Stimulated activated CD8-positive, alpha-beta memory T cell treated with anti-CD3 and anti-CD28 coated beads, Interleukin-7, amount 100 ng/mL, for 24 hours (primary cell): ENCODE measurements at regions not wholly inside any gene's neighbourhood (a gene's known extent, or its start where the extent isn't known, plus 50 kb on each side); places are given as distances from the start of the nearest gene placed in this dataset.

ENCODE experiments used
- DNase-seq: peaks from one replicate; pipeline ENCODE4 v3.0.0-alpha.2; 2020; ENCODE audit warnings: low read depth

DNA sequence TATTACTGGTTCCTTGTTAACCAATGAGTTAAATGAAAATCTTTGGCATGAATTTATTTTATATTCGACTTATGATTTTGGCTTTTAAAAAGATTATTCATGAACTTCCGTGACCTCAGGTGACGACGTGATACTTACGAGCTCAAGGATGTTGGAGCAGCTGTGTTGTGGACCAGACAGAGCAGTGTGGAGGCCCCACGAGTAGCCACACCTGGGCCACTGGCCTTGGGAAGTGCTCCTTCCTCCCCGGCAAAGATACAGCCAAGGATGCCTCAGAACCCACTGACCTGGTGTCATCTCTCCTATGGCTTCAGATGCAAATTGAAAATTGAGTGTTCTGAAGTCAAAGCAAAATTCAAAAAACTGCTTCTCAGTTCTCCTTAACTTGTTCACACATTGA is 147.5 kb upstream of the PPP2R2D start:
- DNase-seq = no peak

DNA sequence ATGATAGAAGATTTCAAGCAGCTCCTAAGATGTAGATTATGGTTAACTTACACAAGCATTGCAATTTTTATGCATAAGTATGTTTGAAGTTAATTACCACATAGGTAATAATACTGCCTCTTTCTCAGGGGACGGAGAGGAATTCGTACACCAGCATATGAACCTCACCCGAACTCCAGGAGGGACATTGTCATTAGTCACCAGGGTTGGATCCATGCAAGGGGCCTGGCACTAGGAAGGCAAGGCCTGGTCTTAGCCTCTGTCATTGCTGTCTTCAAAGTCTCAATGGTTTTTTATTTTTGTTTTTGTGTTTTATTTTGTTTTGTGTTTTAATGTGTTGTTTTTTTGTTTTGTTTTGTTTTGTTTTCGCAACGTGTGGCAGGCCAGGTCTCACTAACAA is 145.6 kb upstream of the PPP2R2D start:
- DNase-seq = no peak

DNA sequence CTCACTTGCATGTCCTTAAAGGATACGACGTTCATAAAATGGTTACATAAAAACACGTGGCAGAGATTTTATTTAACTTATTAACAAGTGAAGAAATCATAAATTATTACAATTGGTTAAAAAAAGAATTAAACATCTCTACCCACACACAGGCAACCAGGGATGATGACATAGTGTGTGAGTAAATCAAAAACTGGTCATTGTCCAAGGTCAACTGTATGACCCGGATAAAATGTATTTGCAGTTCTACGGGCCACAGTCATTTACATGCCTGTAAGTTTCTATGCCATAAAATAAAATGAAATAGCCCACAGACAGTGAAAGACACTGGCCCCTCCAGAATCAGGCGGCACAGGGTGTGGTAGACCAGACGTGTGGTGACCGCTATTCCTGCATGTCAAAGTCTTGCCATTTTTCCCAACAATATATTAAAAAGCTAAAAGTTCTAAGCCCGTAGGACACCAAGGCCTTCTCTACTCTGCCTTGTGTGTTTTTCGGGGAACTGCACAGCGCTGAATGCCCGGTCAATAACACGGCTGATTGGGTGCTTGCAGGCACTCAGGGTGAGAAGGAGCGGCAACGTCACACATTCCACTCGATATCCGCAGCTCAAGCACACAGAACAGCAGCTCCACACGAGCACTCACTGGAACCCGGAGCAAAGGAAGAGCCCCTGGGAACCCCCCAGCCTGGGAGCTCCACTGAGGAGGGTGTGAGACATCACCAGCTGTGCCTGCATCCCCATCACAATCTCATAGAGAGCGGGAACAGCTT is 143.3 kb upstream of the PPP2R2D start:
- no peak for DNase-seq

DNA sequence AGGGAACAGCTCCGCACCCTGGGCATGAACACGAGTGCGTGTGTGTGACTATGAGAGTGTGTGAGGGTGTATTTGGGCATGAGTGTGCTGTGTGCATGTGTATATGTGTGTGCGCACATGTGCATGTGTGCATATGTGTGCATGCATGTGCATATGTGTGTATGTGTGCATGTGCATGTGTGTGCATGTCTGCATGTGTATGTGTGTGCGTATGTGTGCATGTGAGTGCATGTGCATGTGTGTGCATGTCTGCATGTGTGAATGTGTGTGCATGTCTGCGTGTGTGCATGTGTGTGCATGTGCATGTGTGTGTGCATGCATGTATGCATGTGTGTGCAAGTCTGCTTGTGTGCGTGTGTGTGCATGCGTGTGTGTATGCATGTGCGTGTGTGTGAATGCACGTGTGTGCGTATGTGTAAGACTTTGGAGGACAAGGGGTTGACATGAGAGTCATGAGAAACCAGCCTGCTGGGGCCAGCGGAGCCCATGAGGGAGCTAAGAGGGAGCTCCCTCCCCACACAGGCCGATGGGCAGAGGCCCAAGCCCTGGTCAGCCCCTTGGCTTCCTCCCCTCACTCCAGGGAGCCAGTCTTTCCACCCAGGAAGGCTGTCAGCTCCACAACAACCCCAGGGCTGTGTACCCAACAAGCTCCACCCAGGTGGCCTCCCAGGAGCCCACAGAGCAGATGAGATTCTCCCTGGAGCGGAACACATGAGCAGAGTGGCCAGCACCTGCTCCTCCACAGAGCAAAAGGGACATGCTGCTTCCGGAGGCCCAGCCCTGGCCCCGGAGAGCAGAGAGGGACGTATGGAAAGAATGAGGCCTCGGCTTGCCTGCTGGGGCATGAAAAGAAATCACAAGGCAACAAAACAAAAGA is 142.5 kb upstream of the PPP2R2D start:
- DNase-seq = no peak

DNA sequence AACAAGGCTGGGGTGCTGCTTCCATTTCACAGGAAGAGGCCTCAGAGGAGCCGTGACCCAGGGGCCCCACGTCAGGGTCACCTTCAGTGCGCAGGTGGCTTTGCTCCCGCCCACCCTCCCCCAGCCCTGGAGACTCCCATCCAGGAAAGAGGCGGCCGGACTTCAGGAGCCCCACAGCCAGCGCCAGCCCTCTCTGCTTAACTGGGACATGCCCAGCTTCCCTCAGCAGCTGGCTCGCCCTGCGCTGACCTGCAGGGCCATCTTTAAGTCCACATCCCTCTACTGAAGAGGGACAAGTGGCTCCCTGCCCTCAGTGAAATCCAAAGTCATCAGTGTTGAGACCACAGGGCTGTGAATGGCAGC is 141.9 kb upstream of the PPP2R2D start:
- no peak for DNase-seq

DNA sequence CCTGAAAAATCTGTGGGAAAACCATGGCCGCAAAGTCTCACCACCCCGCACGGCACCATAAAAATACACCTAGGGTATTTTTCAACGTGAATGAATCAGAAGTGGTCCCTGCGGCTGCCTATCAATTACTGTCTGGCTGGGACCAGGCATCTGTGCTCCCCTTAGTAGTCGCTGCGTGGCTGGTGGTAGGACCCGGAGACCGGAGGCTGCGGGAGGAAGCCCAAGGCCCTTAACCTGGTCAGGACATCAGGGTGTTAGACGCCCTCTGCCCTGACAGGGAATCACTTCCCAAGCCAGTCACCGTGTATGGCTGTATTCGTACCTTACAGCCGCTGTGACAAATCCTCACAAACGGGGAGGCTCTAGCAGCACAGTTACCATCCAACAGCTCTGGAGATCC is 141.5 kb upstream of the PPP2R2D start:
- DNase-seq = no peak

DNA sequence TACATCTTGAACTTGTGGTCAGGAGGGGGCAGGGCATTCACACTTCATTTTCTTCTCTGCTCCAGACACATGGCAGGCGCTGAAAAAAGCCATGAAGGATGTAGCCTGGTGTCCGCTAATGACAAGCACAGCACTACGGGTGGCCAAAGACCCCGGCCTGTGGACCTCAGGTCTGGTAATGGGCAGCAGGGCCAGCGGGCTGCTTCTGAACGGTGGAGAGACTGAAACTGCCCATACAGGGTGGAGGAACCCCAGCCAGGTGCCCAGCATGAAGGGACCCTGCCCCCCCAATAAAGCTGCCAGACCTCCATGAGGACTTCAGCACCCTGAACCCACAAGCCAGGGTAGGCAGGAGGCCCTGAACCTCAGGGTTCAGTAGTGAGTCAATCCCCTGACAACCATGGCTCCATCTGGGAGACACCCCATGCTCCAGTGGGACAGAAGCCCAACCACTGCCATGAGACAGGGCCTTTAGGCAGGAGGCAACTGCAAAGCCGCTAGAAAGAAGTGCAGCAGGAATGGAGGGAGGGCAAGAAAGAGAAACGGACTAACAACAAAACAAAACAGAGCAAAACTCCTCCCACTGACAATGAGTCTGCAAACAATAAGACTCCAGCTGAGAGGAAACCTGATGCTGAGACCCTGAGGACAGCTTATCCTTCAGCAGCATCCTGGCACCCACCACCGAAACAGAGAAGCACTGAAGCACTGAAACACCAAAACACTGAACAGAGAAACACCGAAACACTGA is 140.2 kb upstream of the PPP2R2D start:
- no peak for DNase-seq

DNA sequence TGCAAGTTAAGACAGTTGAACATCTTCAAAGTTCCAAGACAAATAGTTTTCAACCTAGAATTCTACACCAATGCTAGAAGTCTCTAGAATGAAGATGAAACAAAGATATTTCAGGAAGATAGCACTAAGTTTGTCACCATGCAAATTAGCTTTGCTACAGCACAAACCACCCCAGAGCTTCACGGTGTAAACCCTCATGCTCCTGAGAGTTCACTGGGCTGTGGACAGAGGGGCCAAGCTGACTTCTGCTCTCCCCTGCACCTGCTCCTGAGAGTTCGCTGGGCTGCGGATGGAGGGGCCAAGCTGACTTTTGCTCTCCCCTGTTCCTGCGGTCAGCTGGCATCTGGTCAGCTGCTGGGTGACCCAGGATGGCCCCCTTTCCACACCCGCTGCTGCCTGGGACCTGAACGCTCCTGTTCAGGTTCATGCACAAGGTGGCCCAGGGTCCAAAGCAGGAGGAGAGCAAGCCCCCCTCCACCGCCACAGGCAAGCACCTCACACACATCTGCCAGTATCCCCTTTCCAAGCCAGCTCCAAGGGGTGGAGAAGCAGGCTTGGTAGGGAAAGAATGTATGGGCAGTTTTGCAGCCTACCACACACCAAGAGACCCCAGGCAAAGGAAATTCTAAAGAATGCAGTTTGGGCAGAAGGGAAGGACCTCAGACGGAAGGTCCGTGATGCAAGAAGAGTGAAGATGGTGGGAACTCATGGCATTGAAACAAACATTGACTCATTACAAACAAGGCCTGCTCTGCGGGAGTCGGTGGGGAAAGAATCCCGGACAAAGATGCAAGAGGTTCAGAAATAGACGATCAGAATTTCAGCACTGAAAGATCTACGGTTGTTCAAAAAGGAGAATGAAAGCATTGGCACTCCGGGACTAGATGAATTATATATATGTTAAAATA is 137.8 kb upstream of the PPP2R2D start:
- no peak for DNase-seq

DNA sequence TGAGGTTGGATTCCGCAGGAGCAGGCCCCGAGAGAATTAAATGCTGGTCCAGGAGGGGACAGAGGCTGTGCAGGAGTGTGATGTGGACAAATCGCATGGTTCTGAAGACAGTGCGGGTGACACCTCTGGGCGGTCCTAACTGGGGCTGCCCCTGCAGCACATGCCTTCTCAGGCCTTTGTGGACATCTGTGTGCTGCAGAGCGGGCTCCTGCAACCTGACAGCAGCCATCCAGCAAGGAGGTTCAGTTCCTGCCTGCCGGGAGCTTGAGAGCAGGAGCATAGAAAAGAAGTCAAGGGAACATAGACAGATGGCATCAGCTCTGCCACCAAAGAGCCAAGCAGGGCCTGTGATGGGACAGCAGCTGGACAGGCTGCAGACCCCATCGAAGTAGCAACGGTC is 135.9 kb upstream of the PPP2R2D start:
- DNase-seq = no peak

DNA sequence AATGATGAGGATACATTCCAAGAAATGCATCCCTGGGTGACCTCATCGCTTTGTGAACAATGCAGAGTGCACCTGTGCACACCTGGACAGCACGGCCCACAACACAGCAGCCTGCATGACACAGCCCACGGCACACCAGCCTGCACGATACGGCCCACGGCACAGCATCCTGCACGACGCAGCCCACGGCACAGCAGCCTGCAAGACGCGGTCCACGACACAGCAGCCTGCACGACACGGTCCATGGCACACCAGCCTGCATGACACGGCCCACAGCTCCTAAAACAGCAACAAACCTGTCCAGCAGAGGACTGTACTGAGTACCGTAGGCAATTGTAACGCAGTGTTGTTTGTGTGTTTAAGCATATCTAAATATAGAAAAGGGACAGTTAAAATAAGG is 134.7 kb upstream of the PPP2R2D start:
- DNase-seq = no peak

DNA sequence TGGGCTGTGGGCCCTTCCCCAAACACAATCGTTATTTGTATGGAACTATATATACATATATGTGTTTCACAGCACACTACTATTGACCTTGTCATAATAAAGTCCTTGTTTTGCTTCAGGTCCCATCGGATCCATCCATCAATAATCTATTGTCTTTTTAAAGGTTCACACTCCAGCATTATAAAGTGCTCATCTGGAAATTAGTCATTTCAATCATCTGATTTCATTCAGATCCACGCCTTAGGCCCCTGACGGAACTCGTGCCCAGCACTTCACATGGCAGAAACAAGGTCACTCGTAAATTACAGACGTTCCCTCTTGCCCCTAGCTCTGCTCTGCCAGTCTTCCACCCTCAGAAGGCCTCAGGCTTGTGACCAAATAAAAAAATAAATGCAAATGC is 133.1 kb upstream of the PPP2R2D start:
- no peak for DNase-seq

DNA sequence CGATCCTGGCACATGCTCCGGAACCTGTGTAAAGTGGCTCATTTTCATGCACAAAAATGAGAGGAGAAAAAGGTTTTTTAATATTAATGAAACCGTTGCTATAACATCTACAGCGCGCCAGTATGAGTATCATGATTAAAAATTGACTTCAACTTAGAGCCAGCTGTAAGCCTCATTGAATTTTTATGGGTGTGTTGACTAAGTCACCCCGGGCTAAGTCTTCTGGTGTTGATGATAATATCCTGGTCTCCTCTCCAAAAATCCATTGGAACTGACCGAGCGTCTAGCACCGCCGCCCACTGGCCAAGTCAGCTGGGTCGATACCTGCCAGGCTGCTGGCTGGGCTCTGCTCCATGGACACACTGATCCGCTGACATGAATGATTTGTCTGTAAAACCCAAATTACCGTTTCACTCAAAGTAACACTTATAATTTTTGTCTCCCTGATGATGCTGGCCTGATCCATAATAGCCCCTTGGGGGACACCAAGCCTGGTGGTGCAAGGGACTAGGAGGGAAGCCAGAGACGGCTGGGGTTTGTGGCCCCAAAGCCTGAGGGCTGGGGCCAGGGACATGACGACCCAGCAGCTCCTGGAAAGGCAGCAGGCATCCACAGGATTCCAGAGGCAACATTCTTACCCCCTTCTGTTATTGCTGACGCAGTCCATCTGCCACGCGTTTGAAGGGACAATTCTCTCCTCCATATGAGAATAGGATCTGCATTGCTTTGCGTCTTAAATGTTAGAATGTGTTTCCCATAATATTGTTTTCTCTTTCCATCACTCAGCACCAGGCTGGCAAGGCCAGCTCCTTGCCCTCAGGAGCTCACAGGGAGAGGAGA is 131.0 kb upstream of the PPP2R2D start:
- DNase-seq = no peak

DNA sequence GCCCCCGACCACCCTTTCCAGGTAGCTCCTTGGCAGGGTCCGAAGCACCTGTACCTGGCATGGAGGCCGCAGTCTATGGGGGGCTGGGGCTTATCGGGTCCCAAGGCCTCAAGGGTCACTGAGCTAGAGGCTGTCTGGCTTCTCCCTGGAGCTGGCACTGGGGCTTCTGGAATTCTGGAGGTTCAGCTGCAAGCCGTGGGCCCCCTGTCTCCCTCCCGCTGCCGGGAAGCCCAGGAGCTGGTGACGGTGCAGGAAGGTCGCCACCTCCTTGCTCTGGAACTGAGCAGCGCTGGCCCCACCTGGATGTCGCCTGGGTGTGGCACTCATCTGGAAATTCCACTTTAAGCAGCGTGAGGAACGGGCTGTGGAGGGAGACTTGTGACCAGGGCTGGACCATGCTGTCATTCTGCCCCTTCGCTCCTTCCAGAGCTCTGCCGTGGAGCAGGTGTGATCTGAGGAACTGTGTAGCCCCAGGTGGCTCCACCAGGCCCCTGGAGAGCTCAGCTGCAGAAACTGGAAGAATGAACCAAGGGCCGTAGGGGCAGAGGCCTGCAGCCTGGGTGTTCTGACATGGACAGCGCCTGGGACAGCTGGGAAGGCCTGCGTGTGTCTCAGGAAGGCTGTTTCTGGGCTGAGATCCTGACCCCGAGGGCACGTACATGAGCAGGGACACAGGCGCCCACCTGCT is 129.7 kb upstream of the PPP2R2D start:
- no peak for DNase-seq

DNA sequence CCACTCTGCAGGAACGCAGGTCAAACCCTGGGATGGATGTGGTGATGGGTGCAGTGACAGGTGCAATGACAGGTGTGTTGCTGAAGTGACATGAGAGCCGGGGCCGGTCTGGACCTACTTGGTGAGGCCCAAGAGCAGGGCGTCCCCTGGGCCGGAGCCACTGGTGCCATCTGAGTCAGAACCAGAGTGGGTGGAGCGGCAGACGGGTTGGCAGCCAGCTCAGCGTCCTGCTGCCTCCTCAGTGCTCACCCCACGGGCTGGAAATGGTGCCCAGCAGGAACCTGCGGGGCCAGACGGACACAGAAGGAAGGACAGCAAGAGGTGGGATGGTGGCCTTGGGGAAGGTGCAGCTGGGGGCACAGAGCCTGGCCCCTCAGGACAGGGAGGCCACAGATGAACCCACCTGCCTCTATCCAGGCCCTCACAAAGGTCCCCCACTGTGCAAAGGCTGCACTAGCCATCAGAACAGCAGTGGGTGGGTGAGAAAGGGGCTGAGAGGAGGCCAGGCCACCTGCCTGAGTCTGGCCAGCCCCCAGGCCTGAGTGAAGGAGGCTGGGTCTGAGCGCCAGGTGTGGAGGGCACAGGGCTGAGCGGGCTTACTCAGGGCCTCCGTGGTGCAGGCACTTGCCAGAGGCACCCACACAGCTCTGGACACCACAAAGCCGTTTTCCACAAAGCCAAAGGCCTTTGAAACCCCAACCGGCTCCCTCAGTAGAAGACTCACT is 129.0 kb upstream of the PPP2R2D start:
- no peak for DNase-seq

DNA sequence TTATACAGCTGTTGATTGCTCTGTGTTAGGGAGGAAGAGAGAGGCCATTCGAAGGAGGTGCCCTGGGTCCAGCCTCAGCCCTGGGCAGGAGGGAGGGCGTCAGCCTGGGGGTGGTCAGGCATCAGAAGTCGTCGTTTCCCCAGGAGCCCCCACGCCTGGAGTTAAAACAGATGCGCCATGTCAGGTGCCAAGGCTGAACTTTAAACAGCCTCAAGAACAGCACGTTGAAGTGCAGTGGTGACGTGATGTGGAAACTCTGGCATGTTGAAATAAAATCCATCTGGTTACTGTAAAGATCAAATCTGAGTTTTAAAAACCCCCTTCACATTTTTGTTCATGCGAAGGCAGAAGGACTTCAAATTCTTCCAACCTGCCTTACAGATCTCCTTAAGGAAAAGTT is 128.4 kb upstream of the PPP2R2D start:
- DNase-seq = no peak

DNA sequence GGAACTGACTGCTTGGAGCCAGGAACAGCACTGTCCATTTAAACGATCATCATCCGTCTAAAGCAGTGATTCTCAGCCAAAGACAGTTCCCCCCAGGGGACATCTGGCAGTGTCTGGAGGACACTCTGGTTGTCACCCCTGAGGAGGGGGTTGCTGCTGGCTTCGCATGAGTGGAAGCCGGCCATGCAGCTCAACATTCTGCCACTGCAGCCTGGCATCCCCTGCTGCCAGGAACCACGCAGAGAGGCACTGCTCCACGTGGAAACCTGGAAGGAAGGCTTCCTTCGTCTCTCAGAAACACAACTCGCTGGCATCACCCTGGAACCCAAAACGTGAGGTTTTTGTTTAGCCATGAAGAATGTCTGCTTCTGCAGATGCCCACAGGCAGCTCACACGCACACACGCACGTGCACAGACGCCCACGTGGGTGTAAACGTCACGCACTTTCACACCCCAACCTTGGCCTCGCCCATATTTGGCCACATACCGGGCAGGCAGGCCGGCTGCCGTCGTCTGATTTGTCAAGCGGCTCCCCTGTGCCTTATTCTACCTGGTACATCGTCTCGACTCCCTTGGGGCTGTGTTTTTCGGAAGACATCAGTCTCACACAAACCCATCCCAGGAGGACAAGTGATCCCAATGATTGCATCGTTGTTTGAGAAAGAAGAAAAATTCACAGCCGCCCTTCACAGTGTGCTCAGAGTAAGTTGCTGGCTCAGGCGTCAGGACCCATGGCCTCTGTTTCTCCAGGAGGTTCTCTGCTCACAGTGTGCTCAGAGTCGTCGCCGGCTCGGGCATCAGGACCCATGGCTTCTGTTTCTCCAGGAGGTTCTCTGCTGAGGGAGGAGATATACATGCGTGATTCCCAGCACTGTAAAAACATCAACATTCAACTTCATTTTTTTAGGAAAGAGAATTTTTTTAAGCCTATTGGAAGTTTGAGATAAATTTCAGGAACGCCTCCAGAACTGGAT is 127.2 kb upstream of the PPP2R2D start:
- no peak for DNase-seq

DNA sequence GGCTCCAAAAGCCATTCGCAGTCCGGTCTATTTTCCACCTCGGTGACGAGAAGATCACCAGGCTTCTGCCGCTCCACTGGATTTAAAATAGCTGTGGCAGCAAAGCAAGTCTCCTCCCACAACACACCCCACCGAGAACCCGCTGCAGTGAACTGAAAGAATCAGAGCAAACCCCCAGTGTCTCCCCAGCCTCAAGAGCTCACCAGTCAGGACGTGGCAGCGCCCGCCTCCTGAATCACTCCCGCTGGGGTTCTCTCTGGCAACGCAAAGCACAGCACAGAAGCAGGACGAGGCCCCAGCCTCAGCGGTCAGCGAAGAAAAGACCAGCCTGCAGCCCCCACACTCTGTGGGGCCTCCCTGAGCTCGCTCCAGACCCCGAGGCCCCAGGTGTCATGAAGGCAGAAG is 126.1 kb upstream of the PPP2R2D start:
- no peak for DNase-seq

DNA sequence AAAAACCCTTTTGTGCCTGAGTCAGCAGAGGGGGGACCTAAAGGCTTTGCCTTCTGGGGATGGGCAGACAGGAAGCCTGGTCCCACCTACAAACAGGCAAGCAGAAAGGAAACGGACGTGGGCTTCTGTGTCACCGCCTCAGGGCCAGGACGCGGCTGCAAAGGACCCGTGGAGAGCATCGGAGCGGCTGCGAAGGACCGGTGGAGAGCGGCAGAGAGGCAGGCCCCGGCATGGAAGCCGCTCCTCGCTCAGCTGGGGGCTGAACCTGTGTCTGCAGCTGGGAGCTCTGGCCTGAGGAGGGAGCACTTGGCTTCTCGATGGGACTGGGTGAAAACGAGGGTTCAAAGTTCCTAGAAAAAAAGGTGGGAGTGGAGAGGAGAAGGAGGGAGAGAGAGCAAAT is 125.4 kb upstream of the PPP2R2D start:
- DNase-seq = no peak
